K562 (cell line): ENCODE measurements at regions not wholly inside any gene's neighbourhood (a gene's known extent, or its start where the extent isn't known, plus 50 kb on each side); places are given as distances from the start of the nearest gene placed in this dataset.

Experiments used
- ATAC-seq: fragments of 200-7000 bp; cut with Tn5 transposase; 3 replicates; pipeline ENCODE4 v1.9.1; 2020; ENCODE audit warnings: moderate library complexity
- BruUV-seq: library from RNA; stranded (reverse); fragments of 400-500 nt; replicated peaks from 2 replicates; lab custom pipeline; 2021; lab: Mats Ljungman, UMichigan
- CTCF ChIA-PET: fragments of 300-600 bp; formaldehyde crosslinking; extraction: SDS; loops from one replicate; lab custom pipeline; 2021; ENCODE audit warnings: low intra/inter-chr PET ratio; lab: Yijun Ruan, JAX
- POLR2A ChIA-PET: fragments of 300-600, 350-650 bp; sonication (Branson Sonifier 250); formaldehyde crosslinking; extraction: SDS; loops from one replicate; lab custom pipeline; 2021; ENCODE audit warnings: antibody characterized with exemption, inconsistent platforms; lab: Yijun Ruan, JAX
- DNase-seq, 4 experiments: peaks; one replicate each; pipeline versions ENCODE4 v3.0.0 to v3.0.0-alpha.2; 2011 to 2018; ENCODE audit warnings: low spot score in 3 of 4, mixed read lengths in 3 of 4; ENCODE audit errors: extremely low read depth in 1 of 4
- FAIRE-seq: peaks from 2 replicates; lab custom pipeline; 2011; peaks lifted over from hg19 to GRCh38; lab: Jason Lieb, UNC
- H2AFZ ChIP-seq: 2 replicates; pipeline ENCODE4 v1.6.0; 2011; ENCODE audit warnings: low read depth, low read length, control low read depth, inconsistent platforms
- H3K27ac ChIP-seq: fragments of 200-600 bp; 3 replicates; pipeline ENCODE4 v1.8.0; 2011; ENCODE audit warnings: low read depth, mild to moderate bottlenecking, control low read depth, inconsistent platforms, low read length, moderate library complexity, mixed read lengths; ENCODE audit errors: extremely low read depth
- H3K27me3 ChIP-seq, 2 experiments: fragments of 300-600 bp in 1 of 2; 2 replicates in 1 of 2; 3 replicates in 1 of 2; pipeline versions ENCODE4 v1.6.0 to v1.8.0; 2011; ENCODE audit warnings: inconsistent platforms in 2 of 2, low read length in 2 of 2, mild to moderate bottlenecking in 1 of 2, mixed read lengths in 1 of 2, moderate library complexity in 1 of 2; ENCODE audit not compliant: control insufficient read depth in 2 of 2, insufficient read depth in 2 of 2
- H3K36me3 ChIP-seq: fragments of 300-600 bp; 3 replicates; pipeline ENCODE4 v1.8.0; 2011; ENCODE audit warnings: mild to moderate bottlenecking, low read length, inconsistent platforms; ENCODE audit not compliant: control insufficient read depth, insufficient read depth
- H3K4me1 ChIP-seq, 2 experiments: fragments of 200-600 bp in 1 of 2; replicated peaks in 1 of 2; 2 replicates in 1 of 2; 3 replicates in 1 of 2; pipeline versions ENCODE4 v1.5.1 to v1.8.0; 2011; ENCODE audit warnings: inconsistent platforms in 2 of 2, low read length in 2 of 2, mild to moderate bottlenecking in 1 of 2, mixed read lengths in 1 of 2, moderate library complexity in 1 of 2; ENCODE audit not compliant: control insufficient read depth in 2 of 2, insufficient read depth in 2 of 2
- H3K4me2 ChIP-seq: 2 replicates; pipeline ENCODE4 v1.6.1; 2011; ENCODE audit warnings: low read length, control low read depth, inconsistent platforms, mixed read lengths; ENCODE audit not compliant: insufficient read depth
- H3K4me3 ChIP-seq: fragments of 200-600 bp; sonication (generic), shearing (Covaris generic); 2 replicates; pipeline ENCODE4 v1.5.1; 2016; ENCODE audit warnings: control low read depth, inconsistent platforms
- H3K79me2 ChIP-seq: fragments of 200-600 bp; 3 replicates; pipeline ENCODE4 v1.8.0; 2011; ENCODE audit warnings: low read length, inconsistent platforms; ENCODE audit not compliant: control insufficient read depth, insufficient read depth
- H3K9ac ChIP-seq, 2 experiments: 2 replicates each; pipeline versions ENCODE4 v1.6.0 to v1.6.1; 2011; ENCODE audit warnings: low read depth in 2 of 2, low read length in 2 of 2, control low read depth in 1 of 2, inconsistent platforms in 1 of 2, mild to moderate bottlenecking in 1 of 2, mixed read lengths in 1 of 2; ENCODE audit not compliant: insufficient read depth in 1 of 2
- H3K9me1 ChIP-seq: one replicate; pipeline ENCODE4 v1.6.0; 2011; ENCODE audit warnings: inconsistent platforms, mild to moderate bottlenecking, low read length, moderate library complexity; ENCODE audit not compliant: control insufficient read depth, insufficient read depth
- H3K9me3 ChIP-seq: replicated peaks from 2 replicates; pipeline ENCODE4 v1.5.1; 2011; ENCODE audit warnings: low read depth, low read length, inconsistent platforms; ENCODE audit not compliant: control insufficient read depth, insufficient read depth
- H4K20me1 ChIP-seq: replicated peaks from 2 replicates; pipeline ENCODE4 v1.6.1; 2011; ENCODE audit warnings: low read length, inconsistent platforms, mixed read lengths; ENCODE audit not compliant: control insufficient read depth, insufficient read depth
- BMI1 ChIP-seq: fragments of 150-350 bp; IDR thresholded peaks from 2 replicates; pipeline ENCODE4 v1.6.1; 2014; ENCODE audit warnings: low read length
- COPS2 ChIP-seq: fragments of 450-650 bp; conservative IDR thresholded peaks from 2 replicates; pipeline ENCODE4 v1.6.1; 2016; ENCODE audit warnings: mild to moderate bottlenecking, moderate library complexity
- FOXK2 ChIP-seq, 2 experiments: fragments of 450-650 bp; IDR thresholded peaks in 1 of 2; conservative IDR thresholded peaks in 1 of 2; 2 replicates each; pipeline ENCODE4 v1.6.1; 2016; ENCODE audit warnings: low read depth in 2 of 2, mild to moderate bottlenecking in 1 of 2
- GATAD2A ChIP-seq: fragments of 450-650 bp; IDR thresholded peaks from 2 replicates; pipeline ENCODE4 v1.6.1; 2017
- LCOR ChIP-seq: sonication (generic); formaldehyde crosslinking; IDR thresholded peaks from 2 replicates; pipeline ENCODE4 v1.8.0; 2022; ENCODE audit warnings: mild to moderate bottlenecking, missing genetic modification reagents
- MEF2A ChIP-seq: IDR thresholded peaks from 2 replicates; pipeline ENCODE4 v1.6.1; 2011; ENCODE audit warnings: low read depth, mild to moderate bottlenecking, low read length, moderate library complexity; ENCODE audit not compliant: control insufficient read depth
- NFRKB ChIP-seq: fragments of 450-650 bp; IDR thresholded peaks from 2 replicates; pipeline ENCODE4 v1.6.1; 2016; ENCODE audit warnings: low read depth
- PCBP1 ChIP-seq: fragments of 200-400 bp; formaldehyde crosslinking; IDR thresholded peaks from 2 replicates; pipeline ENCODE4 v1.6.1; 2018; ENCODE audit warnings: mild to moderate bottlenecking, low read depth, low read length; ENCODE audit not compliant: poor library complexity, severe bottlenecking
- SLC30A9 ChIP-seq: fragments of 250-450 bp; sonication (Bioruptor Pico); IDR thresholded peaks from 2 replicates; pipeline ENCODE4 v1.8.0; 2022; ENCODE audit warnings: mild to moderate bottlenecking, moderate library complexity
- SRSF9 ChIP-seq: fragments of 200-400 bp; formaldehyde crosslinking; IDR thresholded peaks from 2 replicates; pipeline ENCODE4 v1.6.1; 2017; ENCODE audit warnings: low read depth, low read length, borderline replicate concordance
- TAL1 ChIP-seq: fragments of 450-650 bp; IDR thresholded peaks from 2 replicates; pipeline ENCODE4 v1.6.1; 2016; ENCODE audit warnings: mild to moderate bottlenecking
- TEAD4 ChIP-seq, 2 experiments: sonication (generic) in 1 of 2; formaldehyde crosslinking in 1 of 2; IDR thresholded peaks; 2 replicates each; pipeline versions ENCODE4 v1.6.1 to v1.8.0; 2012 to 2022; ENCODE audit warnings: borderline replicate concordance in 1 of 2, inconsistent platforms in 1 of 2, low read length in 1 of 2, mild to moderate bottlenecking in 1 of 2, missing genetic modification reagents in 1 of 2
- TFE3 ChIP-seq: fragments of 450-650 bp; formaldehyde crosslinking; IDR thresholded peaks from 2 replicates; pipeline ENCODE4 v1.4.0; 2020; ENCODE audit warnings: mild to moderate bottlenecking, mixed read lengths
- ZNF12 ChIP-seq: sonication (generic); formaldehyde crosslinking; IDR thresholded peaks from 2 replicates; pipeline ENCODE4 v1.4.0; 2020; ENCODE audit warnings: mild to moderate bottlenecking, missing genetic modification reagents
- ZNF436 ChIP-seq: fragments of 250-450, 450-650 bp; sonication (Bioruptor Pico); formaldehyde crosslinking; IDR thresholded peaks from 2 replicates; pipeline ENCODE4 v1.7.0; 2020; ENCODE audit warnings: mild to moderate bottlenecking
- ZNF668 ChIP-seq: fragments of 250-450 bp; sonication (Bioruptor Pico); IDR thresholded peaks from 2 replicates; pipeline ENCODE4 v1.8.0; 2022; ENCODE audit warnings: mild to moderate bottlenecking, inconsistent platforms
- ZNF830 ChIP-seq: fragments of 250-450 bp; sonication (Bioruptor Pico); IDR thresholded peaks from 2 replicates; pipeline ENCODE4 v1.5.0; 2021; ENCODE audit warnings: mild to moderate bottlenecking
- WGBS: fragments of 100-300 bp; shearing (Covaris generic); methylation state at CpG from one replicate; pipeline ENCODE4 v1.1.6; 2016; ENCODE audit warnings: low coverage, mixed read lengths; ENCODE audit not compliant: insufficient coverage; ENCODE audit errors: missing lambda C conversion rate; 5-methylcytosine and 5-hydroxymethylcytosine counted together
- in situ Hi-C: fragments of 300-500 bp; cut with MboI; formaldehyde crosslinking; loops from 4 replicates; pipeline ENCODE4 v1.15.0; 2018; ENCODE audit warnings: inconsistent platforms, mixed read lengths
- intact Hi-C: fragments of 100-400 bp; cut with micrococcal nuclease; formaldehyde crosslinking; loops from 2 replicates; pipeline ENCODE4 v1.14.2; 2022

GRCh38 chr18:73835656-73836364, 311.8 kb downstream of the FBXO15 start:
- ATAC-seq (no peak), FAIRE-seq (no peak), DNase-seq (no peak)
- WGBS = 0% methylated on average over 7 of the region's 8 CpGs
- H2AFZ ChIP-seq = no peak overlapping the region
- in situ Hi-C loops (loop anchor here (25.0 kb wide), 1 partner anchor 1074 kb away; no protein-coding TSS in a partner anchor), intact Hi-C loops (no loop called here)
- no peaks in the 10 kb centered on the region for H3K9me1 ChIP-seq
- no peaks in the 10 kb centered on the region for H4K20me1 ChIP-seq
- H3K27ac ChIP-seq = no peak overlapping the region
- TF ChIP-seq BMI1 (no peak), ZNF436 (no peak), ZNF668 (CRISPR knock-in tag) (no peak), FOXK2 (conservative IDR thresholded peaks at IDR 0.05 in 1 of 2, IDR thresholded peaks at IDR 0.05 in 1 of 2; ENCODE audit: low read depth in 2 of 2) (no peak)
- H3K9me3 ChIP-seq = no peaks in the 10 kb centered on the region
- no peak overlapping the region for H3K9ac ChIP-seq
- H3K36me3 ChIP-seq = no peaks in the 10 kb centered on the region
- H3K79me2 ChIP-seq = no peaks in the 10 kb centered on the region
- H3K4me3 ChIP-seq = no peak overlapping the region
- ChIA-PET CTCF (no interaction called here), POLR2A (no interaction called here)
- no peaks in the 10 kb centered on the region for H3K4me1 ChIP-seq
- no TSS peak for BruUV-seq
- H3K4me2 ChIP-seq = no peak overlapping the region
- no peaks in the 10 kb centered on the region for H3K27me3 ChIP-seq

- ATAC-seq = no peak
- H3K27me3 ChIP-seq = no peaks in the 10 kb centered on the region
- no peak for DNase-seq
- no peaks in the 10 kb centered on the region for H3K36me3 ChIP-seq
- H3K4me1 ChIP-seq = no peaks in the 10 kb centered on the region
- no peak overlapping the region for H3K27ac ChIP-seq
- ChIA-PET POLR2A (no interaction called here), CTCF (no interaction called here)
- H3K79me2 ChIP-seq = no peaks in the 10 kb centered on the region
- no peaks in the 10 kb centered on the region for H4K20me1 ChIP-seq
- intact Hi-C loops (no loop called here), in situ Hi-C loops (loop anchor here (25.0 kb wide), 1 partner anchor 1073 kb away; no protein-coding TSS in a partner anchor)
- H3K9me3 ChIP-seq = no peaks in the 10 kb centered on the region
- no peak overlapping the region for H3K9ac ChIP-seq
- H3K4me3 ChIP-seq = no peak overlapping the region
- WGBS = 0% methylated on average over 1 of the region's 3 CpGs
- no TSS peak for BruUV-seq
- FAIRE-seq = no peak
- H3K9me1 ChIP-seq = no peaks in the 10 kb centered on the region
- H3K4me2 ChIP-seq = no peak overlapping the region
- H2AFZ ChIP-seq = no peak overlapping the region
- TF ChIP-seq MEF2A = no peak
- TF ChIP-seq ZNF830 (CRISPR knock-in tag) = no peak
- TF ChIP-seq SRSF9 = no peak
- no peak for TF ChIP-seq COPS2
- TF ChIP-seq NFRKB = no peak
- TF ChIP-seq TAL1 = no peak
- TF ChIP-seq LCOR (CRISPR knock-in tag) = no peak
- no peak for TF ChIP-seq TEAD4 (IDR thresholded peaks at IDR 0.05; ENCODE audit: low read length)
- TF ChIP-seq TEAD4 (CRISPR knock-in tag; IDR thresholded peaks at IDR 0.05; ENCODE audit: borderline replicate concordance) = no peak
- no peak for TF ChIP-seq GATAD2A
- TF ChIP-seq SLC30A9 = no peak
- no peak for TF ChIP-seq TFE3 (CRISPR knock-in tag)
- TF ChIP-seq ZNF12 (CRISPR knock-in tag) = no peak
- no peak for TF ChIP-seq PCBP1
Measured at GRCh38 chr18:73835039-73835438, 312.6 kb downstream of the FBXO15 start.
